ENCODE measurements at regions not wholly inside any gene's neighbourhood (a gene's known extent, or its start where the extent isn't known, plus 50 kb on each side); places are given as distances from the start of the nearest gene placed in this dataset.

GRCh38 chr3:80384811-80385210, 617.0 kb upstream of the ROBO1 start:
- Histone ChIP-seq H3K36me3 (ENCODE audit: control insufficient read depth, insufficient read depth, low read length) (no peaks in the 10 kb centered on the region), H3K9me3 (replicated peaks; ENCODE audit: control insufficient read depth, insufficient read depth, low read depth, low read length) (no peaks in the 10 kb centered on the region), H4K20me1 (replicated peaks; ENCODE audit: control insufficient read depth, insufficient read depth, low read length) (no peaks in the 10 kb centered on the region), H3K79me2 (ENCODE audit: control insufficient read depth, insufficient read depth, low read length) (no peaks in the 10 kb centered on the region), H3K27me3 (ENCODE audit: control insufficient read depth in 2 of 2, insufficient read depth in 2 of 2, low read length in 2 of 2) (no peaks in the 10 kb centered on the region), H3K4me3 (no peak overlapping the region), H3K27ac (ENCODE audit: extremely low read depth, low read depth, low read length) (no peak overlapping the region), H3K9ac (ENCODE audit: insufficient read depth in 1 of 2, low read depth in 2 of 2, low read length in 2 of 2) (no peak overlapping the region), H3K9me1 (ENCODE audit: control insufficient read depth, insufficient read depth, low read length) (no peaks in the 10 kb centered on the region), H2AFZ (ENCODE audit: low read depth, low read length) (no peak overlapping the region), H3K4me1 (replicated peaks in 1 of 2; ENCODE audit: control insufficient read depth in 2 of 2, insufficient read depth in 2 of 2, low read length in 2 of 2) (no peaks in the 10 kb centered on the region), H3K4me2 (ENCODE audit: insufficient read depth, low read length) (no peak overlapping the region)
- TF ChIP-seq FUS (optimal IDR thresholded peaks at IDR 0.05; ENCODE audit: low read depth, low read length), result no peak
- no peak for TF ChIP-seq ZNF282 (CRISPR knock-in tag; IDR thresholded peaks at IDR 0.05)
- TF ChIP-seq ZNF444 (CRISPR knock-in tag; IDR thresholded peaks at IDR 0.05), result no peak
- TF ChIP-seq MIER1 (IDR thresholded peaks at IDR 0.05; ENCODE audit: low read depth), result no peak
- TF ChIP-seq ZBTB11 (CRISPR knock-in tag; IDR thresholded peaks at IDR 0.05), result peak in 1 of 3 experiments; percentile 68; a peak in 1 of 6 replicates
- TF ChIP-seq CBX2 (IDR thresholded peaks at IDR 0.05; ENCODE audit: insufficient read depth, low read length, poor library complexity, severe bottlenecking), result no peak
- WGBS (ENCODE audit: insufficient coverage, low coverage, missing lambda C conversion rate), result 2% methylated on average over 5 of the region's 5 CpGs
- intact Hi-C loops (cut with micrococcal nuclease), result no loop called here
- ChIA-PET POLR2A (no interaction called here), CTCF (ENCODE audit: low intra/inter-chr PET ratio) (no interaction called here)
- in situ Hi-C loops (cut with MboI), result no loop called here
- no TSS peak for BruUV-seq (replicated peaks)
- no peak for ATAC-seq
- DNase-seq (ENCODE audit: extremely low read depth in 1 of 4, low spot score in 3 of 4), result no peak
- FAIRE-seq, result no peak

Data from K562 (cell line).